ENCODE measurements at regions not wholly inside any gene's neighbourhood (a gene's known extent, or its start where the extent isn't known, plus 50 kb on each side); places are given as distances from the start of the nearest gene placed in this dataset.

GRCh38 chr2:111239107-111239506, 118.4 kb downstream of the BCL2L11 start:
- TF ChIP-seq, protein P1, sequence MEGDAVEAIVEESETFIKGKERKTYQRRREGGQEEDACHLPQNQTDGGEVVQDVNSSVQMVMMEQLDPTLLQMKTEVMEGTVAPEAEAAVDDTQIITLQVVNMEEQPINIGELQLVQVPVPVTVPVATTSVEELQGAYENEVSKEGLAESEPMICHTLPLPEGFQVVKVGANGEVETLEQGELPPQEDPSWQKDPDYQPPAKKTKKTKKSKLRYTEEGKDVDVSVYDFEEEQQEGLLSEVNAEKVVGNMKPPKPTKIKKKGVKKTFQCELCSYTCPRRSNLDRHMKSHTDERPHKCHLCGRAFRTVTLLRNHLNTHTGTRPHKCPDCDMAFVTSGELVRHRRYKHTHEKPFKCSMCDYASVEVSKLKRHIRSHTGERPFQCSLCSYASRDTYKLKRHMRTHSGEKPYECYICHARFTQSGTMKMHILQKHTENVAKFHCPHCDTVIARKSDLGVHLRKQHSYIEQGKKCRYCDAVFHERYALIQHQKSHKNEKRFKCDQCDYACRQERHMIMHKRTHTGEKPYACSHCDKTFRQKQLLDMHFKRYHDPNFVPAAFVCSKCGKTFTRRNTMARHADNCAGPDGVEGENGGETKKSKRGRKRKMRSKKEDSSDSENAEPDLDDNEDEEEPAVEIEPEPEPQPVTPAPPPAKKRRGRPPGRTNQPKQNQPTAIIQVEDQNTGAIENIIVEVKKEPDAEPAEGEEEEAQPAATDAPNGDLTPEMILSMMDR (IDR thresholded peaks at IDR 0.05; ENCODE audit: low read depth, low read length) = no peak
- no peak for TF ChIP-seq EZH2phosphoT487 (IDR thresholded peaks at IDR 0.05; ENCODE audit: low read depth)

Measured in OCI-LY3 (cell line).